ENCODE measurements at regions not wholly inside any gene's neighbourhood (a gene's known extent, or its start where the extent isn't known, plus 50 kb on each side); places are given as distances from the start of the nearest gene placed in this dataset.

- H3K4me1 ChIP-seq = no peaks in the 10 kb centered on the region
- no peak for TF ChIP-seq CTCF (IDR thresholded peaks at IDR 0.05)
- no peak for TF ChIP-seq POLR2A (IDR thresholded peaks at IDR 0.05)
These were observed 303.9 kb downstream of the FZD1 start for GRCh38 chr7:91568138-91568537.

DNA sequence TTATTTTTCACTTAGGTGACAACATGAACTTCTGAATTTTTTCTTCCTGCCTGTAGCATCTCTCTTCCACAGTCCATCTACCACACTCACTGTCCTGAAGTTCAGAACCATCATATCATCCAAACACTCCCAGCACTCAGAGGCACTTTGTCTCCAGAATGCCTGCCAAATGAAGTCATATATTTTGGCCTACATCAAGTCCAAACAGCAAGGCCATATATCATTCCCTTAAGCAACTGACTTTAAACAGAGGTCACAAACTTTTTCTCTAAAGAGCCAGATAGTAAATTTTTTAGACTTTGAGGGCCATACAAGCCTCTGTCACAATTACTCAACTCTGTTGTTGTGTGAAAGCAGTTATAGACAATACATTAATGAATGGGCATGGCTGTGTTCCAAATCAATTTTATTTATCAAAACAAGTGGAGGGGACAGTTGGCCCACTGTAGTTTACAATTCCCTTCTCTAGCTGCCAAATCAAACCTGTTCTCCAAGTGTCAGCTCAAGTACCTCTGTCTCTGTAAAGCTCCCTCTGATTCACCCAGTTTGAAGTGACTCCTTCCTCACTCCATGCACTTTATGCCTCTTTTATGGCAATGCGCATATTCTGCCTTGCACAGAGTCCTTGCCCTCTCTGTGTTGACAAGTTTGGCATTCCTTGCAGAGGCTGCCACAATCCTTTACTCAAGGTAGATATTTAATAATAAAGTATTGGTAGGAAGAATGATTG lies 305.7 kb downstream of the FZD1 start:
- H3K27me3 ChIP-seq = no peaks in the 10 kb centered on the region
- H3K4me1 ChIP-seq = no peaks in the 10 kb centered on the region
- H3K27ac ChIP-seq = peak overlapping the region in 1 of 2 donors; percentile 9
- TF ChIP-seq POLR2A (IDR thresholded peaks at IDR 0.05) (no peak), CTCF (IDR thresholded peaks at IDR 0.05) (no peak)
- DNase-seq = no peak
- no peaks in the 10 kb centered on the region for H3K36me3 ChIP-seq
- no peaks in the 10 kb centered on the region for H3K9me3 ChIP-seq
- H3K4me3 ChIP-seq = no peak overlapping the region
- intact Hi-C loops (cut with DNase I; ENCODE audit: low total_unique reads) = no loop called here

More at GRCh38 chr7:91568138-91568537, 303.9 kb downstream of the FZD1 start:
- Histone ChIP-seq H3K9me3 (no peaks in the 10 kb centered on the region), H3K27ac (no peak overlapping the region), H3K4me3 (no peak overlapping the region), H3K27me3 (no peaks in the 10 kb centered on the region), H3K36me3 (no peaks in the 10 kb centered on the region)
- intact Hi-C loops (cut with DNase I; ENCODE audit: low total_unique reads) = no loop called here
- DNase-seq = no peak

DNA sequence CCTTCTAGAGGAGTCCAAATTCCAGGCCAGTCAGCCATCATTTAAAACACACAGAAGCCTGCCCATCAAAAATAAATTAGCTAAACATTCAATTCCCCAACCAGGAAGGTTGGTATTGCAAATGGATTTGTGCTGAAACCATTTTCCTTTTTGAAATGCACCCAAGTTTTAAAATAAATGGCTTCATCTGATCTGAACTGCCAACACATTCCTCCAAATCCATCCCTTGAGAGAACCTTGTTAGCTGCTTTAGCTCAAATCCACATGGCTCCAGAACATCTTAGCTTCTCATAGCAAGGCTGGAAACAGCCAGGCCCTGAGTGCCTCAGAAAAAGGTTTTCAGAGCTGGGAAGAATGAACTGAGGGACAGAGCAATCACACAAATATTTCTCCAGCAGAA lies 306.3 kb downstream of the FZD1 start:
- no peak for DNase-seq
- H3K9me3 ChIP-seq = no peaks in the 10 kb centered on the region
- no peak overlapping the region for H3K27ac ChIP-seq
- TF ChIP-seq CTCF (IDR thresholded peaks at IDR 0.05) (no peak), POLR2A (IDR thresholded peaks at IDR 0.05) (no peak)
- H3K4me1 ChIP-seq = no peaks in the 10 kb centered on the region
- no peak overlapping the region for H3K4me3 ChIP-seq
- H3K36me3 ChIP-seq = no peaks in the 10 kb centered on the region
- intact Hi-C loops (cut with DNase I; ENCODE audit: low total_unique reads) = no loop called here
- no peaks in the 10 kb centered on the region for H3K27me3 ChIP-seq

- no peak for DNase-seq
- intact Hi-C loops (cut with DNase I; ENCODE audit: low total_unique reads) = no loop called here
These were observed 307.4 kb downstream of the FZD1 start for GRCh38 chr7:91571601-91572000.

More at GRCh38 chr7:91571601-91572000, 307.4 kb downstream of the FZD1 start:
- no peaks in the 10 kb centered on the region for H3K27me3 ChIP-seq
- no peaks in the 10 kb centered on the region for H3K4me1 ChIP-seq
- H3K36me3 ChIP-seq = no peaks in the 10 kb centered on the region
- TF ChIP-seq CTCF (IDR thresholded peaks at IDR 0.05) = no peak
- no peak for TF ChIP-seq POLR2A (IDR thresholded peaks at IDR 0.05)
- H3K9me3 ChIP-seq = no peaks in the 10 kb centered on the region
- H3K4me3 ChIP-seq = no peak overlapping the region
- no peak overlapping the region for H3K27ac ChIP-seq
